ENCODE measurements at regions not wholly inside any gene's neighbourhood (a gene's known extent, or its start where the extent isn't known, plus 50 kb on each side); places are given as distances from the start of the nearest gene placed in this dataset.

DNA sequence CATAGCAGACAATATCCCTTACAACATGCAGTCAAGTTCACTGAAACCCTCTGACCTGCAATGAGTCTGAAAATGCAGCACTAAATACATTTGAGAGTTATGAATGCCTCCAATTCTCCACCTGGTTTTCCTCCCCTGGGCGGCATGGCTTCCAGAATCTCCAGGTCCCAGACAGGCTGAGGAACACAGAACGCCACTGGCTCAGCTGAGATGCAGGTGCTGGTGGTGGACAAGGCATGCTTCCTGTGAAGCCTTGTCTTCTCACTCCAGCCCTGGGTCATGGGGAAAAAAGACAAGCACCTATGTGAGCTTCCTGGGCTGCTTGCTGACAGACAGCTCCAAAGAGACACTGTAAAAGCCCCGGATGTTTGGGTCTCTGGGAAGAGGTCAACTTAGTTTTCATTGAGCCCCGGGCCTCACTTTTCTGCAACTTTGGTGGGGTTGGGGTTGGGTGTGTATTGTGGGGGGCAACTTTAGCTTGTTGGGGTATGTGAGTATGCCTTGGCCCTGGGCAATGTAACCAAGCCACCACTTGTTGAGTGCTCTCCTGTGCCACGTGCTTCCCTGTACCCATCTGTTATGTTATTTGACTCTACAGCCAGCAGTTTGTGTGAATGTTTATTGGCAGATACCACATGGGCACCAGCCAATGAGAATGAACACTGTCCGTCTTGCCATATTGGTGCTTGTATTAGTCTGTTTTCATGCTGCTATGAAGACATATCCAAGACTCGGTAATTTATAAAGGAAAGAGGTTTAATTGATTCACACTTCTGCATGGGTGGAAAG, 127.8 kb downstream of the EMX2 start:
- DNase-seq (ENCODE audit: low spot score) = no peak

DNA sequence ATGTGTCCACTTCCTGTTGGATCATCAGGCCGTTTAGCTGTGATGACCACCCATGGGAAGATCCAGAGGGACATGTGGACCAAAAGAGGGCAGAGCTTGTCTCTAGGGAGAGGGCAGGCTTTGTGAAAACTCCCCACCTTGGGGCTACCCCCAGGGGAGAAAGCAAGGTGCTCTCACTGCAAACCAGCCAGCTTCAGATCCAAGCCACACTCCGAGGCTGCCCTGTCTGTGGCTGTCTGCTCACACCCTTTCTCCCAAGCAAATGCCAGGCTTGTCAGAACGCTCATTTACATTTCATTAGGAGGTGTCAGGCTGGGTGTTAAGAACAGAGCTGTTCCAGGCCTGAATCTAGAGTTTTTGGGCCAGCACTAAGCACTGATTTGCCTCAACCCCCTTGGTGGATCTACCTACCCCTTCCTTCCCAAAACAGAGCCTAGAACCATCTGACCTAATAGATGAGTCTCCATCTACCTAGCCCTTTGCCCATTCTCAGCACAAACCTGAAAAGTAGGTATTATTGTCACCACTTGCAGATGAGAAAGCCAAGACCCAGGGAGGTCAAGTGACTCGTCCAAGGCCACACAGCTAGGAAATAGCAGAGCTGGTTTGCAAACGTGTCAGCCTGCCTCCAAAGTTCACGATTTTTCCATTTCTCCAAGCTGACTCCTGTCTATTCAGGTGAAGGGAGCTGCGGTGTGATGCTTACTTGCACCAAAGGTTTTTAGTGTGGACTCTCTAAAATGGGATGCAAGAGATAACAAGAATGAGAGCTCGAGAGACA, 130.9 kb downstream of the EMX2 start:
- no peak for DNase-seq (ENCODE audit: low spot score)

DNA sequence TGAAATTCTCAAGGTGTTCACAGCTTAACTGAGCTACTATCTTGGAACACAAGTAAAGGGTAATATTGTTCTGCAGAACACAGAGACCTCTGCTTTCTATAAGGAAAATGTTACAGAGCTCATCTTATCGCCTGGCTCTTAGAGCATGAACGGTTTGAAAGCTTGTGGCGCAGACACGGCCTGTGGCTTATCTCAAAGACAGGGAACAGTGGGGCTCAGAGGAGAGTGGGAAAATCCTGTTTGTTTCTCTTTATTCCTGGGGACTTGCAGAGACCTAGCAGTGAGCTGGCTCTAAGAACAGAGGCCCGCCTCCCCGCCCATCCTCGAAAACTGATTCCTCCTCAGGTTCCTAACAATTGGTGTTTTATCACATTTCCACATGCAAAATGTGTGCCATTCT, 131.7 kb downstream of the EMX2 start:
- DNase-seq (ENCODE audit: low spot score) = no peak

DNA sequence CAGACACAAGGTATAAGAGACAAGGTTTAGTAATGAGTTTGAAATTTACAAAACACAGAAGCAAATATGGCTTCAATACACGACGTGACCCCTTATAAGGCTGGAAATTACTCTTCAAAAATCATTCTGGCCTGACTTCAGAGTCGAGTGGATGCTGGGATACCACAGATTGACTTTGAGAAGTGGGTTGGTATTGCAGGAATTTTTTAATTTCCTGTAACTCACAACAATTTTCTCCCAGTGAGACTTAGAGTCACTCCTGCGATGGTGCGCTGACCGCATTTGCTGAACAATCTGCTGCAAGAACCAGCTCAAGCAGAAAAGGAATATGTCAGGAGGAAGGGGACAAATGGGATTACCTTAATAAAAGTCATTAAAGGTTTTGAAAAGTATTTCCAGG, 132.1 kb downstream of the EMX2 start:
- DNase-seq (ENCODE audit: low spot score) = no peak

DNA sequence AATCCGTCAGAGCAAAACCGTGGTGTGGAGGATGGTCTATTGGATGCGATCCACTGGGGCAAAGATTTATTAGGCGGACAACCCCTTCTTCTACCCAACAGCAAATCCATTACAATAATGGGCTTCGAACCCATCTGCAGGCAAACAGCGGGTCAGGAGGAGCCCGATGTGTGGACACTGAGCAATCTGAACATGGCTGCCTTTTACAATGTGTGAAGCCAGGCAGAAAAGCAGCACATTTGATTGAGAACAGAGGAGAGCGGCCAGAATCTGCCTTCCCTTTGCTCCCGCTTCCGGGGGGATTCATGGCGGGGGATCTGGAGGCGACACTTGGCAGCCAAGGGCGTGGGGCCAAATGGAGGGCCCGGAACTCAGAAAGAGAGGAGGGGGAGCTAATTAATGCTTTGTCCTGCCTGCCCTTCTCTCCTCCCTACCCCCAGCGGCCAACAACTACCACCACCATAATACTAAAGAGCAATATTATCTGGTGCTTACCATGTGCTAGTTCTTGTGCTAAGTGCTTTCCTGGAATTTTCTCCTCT, 133.0 kb downstream of the EMX2 start:
- no peak for DNase-seq (ENCODE audit: low spot score)

DNA sequence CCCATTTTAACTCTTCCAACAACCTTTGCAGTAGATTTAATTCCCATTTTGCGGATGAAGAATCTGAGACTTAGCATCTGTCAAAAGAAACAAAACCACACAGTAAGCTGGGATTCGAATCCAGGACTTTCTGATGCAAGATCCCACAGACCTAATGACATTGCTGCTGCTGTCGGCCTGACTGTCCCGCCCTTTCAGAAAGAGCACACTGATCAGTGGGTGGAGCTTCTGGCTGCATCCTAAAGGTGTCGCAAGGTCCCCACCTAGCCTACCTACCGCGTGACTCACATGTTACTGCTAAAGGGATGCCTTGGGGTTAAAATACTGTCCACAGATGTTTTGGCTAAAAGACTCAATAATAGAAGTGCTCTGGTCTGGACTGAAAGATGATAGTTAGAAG, 134.7 kb downstream of the EMX2 start:
- DNase-seq (ENCODE audit: low spot score) = no peak

DNA sequence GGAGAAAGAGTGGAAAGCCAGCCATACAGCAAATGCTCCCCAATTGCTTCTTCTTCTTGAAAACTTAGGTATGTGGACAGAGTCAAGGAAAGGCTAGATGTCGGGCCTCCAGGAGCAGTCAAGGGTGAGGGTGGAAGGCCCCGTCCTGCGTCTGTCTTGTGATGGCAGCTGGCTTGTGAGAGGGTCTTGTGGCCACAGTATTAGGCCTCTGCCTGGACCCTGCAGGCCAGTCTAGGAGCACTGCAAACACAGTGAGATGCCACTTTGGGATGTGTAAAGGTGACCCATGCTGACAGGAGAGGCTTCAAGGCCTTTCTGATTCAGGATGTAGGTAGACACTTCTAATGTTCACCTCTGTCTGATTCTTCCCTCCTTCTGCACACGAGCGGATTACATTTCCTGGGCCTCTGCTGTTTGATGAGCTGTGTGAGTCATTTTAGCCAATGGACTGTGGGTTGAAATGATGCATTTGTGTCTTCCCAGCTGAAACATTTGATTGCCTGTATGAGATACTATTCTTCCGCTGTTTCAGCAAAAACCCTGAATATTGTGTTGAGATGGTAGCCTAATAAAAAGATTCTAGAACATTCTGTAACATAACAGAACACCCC, 135.4 kb downstream of the EMX2 start:
- DNase-seq (ENCODE audit: low spot score) = no peak

DNA sequence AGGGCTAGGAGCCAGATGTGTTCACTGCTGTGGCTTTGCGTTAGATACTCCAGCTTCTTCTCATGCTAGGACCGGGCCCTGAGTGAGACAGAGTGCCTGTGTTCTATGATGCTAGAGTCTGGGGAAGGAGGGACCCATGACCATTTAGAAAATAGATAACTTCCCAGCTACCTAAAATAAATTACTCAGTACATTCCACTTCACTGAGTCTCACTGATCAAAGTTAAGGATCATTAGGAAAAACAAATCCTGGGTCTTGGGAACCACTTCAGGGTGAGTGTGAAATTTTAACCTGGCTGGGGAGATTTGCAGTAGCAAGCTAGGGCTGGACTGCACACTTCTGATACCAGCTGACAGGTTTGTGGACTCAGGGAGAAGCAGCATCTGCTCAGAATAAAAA, 138.1 kb downstream of the EMX2 start:
- no peak for DNase-seq (ENCODE audit: low spot score)

DNA sequence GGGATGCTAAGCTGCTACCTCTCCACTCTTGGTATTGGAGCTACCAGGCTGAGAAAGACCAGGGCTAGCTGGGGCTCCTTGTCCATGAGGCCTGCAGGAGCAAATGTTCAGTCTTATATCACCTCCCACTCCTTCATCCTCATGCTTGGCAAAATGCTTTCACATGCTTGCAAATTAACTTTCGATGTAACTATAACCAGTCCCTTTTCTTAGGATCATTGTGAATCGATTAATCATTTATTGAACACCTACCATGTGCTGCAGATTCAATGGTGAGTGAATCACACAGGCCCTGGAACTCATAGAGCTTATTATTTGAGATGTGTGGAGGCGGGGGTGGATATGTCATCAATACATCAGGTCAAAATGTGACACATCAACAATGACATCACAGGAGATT, 138.6 kb downstream of the EMX2 start:
- DNase-seq (ENCODE audit: low spot score) = no peak

DNA sequence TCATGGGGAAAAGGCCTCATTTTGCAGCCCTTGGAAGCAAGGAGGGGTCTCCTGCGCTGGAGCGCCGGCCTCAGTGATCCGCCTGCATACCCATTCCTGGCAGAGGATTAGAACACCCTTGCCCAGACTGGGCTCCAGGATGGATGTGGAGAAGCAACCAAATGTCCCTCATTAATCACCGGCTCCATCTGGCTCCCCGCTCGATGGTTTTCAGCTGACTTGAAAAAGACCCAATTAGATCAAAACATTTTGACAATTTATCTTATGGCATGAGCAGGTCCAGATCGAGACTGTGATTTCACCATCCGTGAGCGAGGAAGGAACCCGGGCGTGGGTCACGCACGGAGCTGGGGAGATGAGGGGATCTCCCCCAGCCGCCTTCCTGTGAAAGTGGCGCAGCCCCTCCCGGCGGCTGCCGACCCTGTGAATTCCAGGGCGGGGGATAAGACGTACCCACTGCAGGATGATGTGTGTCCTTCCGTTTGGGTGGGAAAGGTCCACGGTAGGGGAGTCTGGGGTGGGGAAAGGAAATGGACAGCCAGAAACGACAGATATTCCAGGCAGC, 141.6 kb downstream of the EMX2 start:
- DNase-seq (ENCODE audit: low spot score) = no peak

DNA sequence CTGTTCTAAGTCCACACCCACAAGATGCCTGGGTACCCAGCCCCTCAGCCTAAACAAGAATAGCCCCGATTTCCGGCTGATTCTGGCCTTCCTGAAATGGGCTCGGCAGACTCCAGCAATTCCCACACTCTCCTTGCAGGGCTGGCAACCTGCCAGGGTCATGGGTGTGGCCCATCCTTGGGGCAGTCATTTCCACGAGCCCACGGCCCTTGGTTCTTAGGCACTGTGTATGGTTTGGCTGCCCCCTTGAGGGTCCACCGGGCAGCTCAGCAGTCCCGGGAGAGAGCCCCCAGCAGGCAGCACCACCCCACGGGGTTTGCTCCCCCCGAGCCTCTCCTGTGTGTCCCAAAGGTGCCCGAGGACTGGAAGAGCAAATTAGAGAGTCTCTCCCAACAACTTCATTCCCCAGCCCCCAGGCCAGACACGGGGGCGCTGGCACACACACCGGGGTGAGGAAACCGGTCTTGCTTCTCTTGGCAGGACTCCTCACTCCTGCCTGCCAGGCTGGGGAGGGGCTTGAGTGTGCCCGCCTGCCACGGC, 142.2 kb downstream of the EMX2 start:
- peak; percentile 11 for DNase-seq (ENCODE audit: low spot score)

DNA sequence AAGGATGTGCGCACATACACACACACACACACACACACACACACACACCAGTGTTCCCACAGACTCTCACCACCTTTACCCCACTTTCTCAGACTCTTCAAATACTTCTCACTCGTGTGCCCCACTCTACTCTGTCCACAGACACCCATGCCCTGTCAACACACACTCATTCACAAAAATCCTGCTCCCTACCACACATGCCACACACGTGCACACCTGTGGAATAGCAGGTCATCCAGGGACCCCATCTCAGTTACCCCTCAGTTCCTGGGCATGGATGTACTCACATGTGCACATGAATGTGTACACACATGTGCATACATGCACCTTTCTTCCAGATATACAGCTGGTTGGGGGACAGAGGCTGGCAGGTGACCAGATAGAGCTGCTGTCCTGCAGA, 142.9 kb downstream of the EMX2 start:
- no peak for DNase-seq (ENCODE audit: low spot score)

DNA sequence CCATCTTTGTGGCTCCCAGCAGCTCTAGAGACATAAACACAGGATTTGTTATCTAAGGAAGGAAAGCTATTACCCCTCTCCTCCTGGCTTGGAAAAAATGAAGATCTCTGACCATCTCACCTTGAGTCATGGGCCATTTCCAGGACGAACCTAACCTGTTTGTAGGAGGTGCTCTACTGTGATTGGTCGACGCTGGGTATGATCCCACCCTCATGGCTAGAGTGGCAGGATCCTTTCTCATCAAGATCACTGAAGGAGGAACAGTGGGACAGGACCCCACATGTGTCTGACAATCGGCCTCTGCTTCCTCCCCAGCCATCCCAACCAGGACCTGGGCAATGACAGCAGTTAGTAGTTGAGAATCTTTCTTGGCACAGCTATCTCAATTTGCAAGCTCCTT, 144.1 kb downstream of the EMX2 start:
- DNase-seq (ENCODE audit: low spot score) = no peak

DNA sequence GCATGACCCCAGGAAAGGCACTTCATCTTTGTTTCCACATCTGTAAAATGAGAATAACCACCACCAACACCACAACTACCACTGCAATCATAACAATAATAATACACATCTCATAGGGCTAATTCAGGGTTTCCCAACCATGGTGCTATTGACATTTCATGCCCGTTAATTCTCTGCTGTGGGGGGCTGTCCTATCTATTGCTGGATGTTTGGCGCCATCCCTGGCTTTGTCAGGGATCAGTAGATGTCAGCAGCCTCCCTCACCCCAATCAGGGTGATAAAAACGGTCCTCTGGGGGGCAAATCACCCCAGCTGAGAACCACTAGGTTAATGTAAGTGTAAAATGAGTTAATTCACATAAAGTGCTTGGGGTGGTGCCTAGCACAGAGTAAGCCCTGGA, 145.8 kb downstream of the EMX2 start:
- no peak for DNase-seq (ENCODE audit: low spot score)

DNA sequence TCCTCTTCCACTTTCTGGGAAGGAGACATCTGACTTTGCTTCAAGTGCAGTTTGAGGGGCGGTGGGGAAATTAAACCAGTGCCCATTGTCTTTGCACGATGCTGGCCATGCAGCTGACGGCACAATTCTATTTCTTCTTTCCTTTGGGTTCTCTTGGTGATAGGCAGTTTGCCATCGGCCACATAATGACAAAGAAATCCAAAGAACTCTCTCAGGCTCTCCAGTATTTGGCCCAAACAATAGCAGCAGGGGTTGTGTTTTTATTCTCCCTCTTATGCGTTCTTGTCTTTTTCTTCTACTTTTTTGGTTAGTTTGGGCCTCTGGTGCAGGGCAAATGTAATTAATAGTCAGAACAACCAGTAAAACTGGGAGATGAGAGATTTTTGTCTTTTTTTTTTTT, 147.0 kb downstream of the EMX2 start:
- no peak for DNase-seq (ENCODE audit: low spot score)

DNA sequence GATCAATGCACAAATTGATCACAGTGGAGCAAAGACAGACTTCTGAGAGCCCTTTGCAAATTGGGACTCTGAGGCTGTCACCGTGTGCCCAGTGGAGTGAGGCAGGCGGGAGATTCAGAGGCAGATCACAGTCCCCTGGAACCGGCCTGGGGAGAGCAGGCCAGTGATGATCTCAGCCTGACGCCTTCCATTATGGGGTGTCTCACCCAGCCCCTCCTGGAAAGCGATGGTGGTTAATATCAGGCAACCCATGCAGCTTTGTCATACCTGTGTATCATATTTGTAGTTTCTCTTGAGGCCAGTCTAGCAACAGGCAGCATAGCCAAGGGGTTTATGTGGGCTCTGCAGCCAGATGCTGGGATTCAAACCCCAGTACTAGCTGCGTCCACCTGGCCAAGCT, 147.8 kb downstream of the EMX2 start:
- no peak for DNase-seq (ENCODE audit: low spot score)

DNA sequence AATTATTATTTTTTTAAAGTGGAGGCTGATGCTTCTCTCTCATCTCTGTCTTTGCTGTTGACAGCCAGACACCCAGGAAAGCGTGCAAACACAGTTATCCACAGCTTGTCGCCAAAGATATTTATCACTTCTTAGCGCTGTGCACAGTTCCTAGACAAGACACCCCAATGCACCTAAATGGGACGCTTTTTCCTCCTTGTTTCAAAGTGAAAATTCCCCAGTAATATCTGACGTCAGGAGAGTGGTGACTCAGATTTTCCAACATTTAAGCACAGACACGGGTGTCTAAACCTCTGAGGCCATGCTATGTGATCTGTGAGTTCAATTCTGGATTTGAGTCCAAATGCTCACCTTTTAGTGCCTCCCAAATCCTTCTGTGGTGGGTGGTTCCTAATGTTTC, 151.6 kb downstream of the EMX2 start:
- DNase-seq (ENCODE audit: low spot score) = no peak

DNA sequence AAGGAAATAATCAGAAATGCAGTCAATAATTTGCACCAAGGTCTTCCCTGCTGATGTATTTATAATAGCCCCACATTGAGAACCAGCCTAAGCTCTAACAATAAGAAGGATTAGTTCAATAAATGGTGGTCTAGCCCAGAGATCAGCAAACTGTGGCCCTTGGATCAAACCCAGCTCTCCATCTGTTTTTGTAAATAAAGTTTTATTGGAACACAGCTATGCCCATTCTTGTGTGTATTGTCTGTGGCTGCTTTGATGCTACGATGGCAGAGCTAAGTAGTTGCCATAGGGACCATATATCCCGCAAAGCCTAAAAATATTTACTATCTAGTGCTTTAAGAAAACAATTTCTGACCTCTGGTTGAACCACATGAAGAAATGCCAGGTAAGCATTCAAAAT, 154.9 kb downstream of the EMX2 start:
- DNase-seq (ENCODE audit: low spot score) = no peak

DNA sequence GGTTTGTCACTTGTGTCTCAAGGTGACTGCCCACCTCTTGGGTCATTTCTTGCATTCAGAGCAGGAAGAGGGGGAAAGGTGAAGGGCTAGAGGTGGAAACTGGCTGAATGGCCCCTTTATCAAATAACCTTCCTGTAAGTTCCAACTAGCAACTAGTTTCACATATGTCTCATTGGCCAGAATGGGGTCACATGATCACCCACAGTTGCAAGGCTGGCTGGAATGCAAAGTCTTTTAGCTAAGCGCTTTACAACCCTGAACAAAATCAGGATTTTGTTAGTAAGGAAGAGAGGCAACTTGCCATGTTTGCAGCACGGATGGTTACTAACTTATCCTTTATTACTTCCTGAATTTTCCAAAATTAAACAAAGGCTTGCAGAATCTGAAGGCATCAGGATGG, 156.3 kb downstream of the EMX2 start:
- no peak for DNase-seq (ENCODE audit: low spot score)

DNA sequence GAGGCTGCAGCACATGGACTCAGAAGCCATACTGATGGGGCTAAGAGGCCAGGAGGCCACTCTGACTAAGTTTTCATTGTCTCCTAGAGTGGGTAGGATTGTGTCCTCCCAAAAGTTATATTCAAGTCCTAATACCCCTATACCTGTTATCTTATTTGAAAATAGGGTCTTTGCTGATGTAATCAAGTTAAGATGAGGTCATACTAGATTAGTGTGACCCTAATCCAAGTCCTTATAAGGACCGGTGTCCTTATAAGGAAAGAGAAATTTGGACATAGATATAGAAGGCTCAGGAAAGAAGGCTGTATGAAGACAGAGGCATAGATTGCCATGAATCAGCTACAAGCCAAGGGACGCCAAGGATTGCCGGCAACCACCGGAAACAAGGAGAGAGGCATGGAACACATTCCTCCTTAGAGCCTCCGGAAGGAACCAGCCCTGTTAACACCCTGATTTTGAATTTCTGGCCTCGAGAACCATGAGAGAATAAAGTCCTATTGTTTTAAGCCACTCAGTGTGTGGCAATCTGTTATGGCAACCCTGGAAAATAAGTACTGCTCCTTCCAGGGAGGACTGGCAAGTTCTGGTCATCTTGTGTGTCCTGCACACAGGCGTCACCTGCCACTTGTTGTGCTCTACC, 157.0 kb downstream of the EMX2 start:
- DNase-seq (ENCODE audit: low spot score) = no peak

DNA sequence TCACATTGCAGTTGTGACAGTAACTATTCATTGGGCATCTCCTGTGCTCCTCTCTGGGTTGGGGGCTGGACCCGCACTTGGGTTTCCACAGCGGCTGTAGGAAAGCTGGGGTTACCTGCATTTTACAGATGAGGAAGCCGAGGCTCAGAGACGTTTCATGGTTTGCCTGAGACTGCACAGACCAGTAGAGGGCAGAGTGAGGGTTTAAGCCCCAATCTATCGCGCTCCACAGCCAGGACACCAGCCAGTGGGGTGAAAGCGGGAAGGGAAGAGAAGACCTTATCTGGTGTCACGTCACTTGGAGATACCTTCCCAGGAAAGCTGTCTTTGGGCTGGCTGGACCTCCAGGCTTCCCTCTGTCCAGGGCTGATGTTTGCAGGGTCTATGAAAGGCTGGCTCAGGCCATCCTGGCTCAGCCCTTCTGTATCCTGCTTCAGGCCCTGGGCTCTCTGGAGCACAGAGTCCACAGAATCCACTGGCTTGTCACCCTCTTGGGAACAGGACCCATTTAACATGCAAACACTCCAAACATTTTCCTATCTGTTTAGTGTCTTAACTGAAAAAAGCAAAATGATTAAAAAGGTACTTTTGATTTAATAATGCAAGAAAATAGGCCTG, 167.7 kb downstream of the EMX2 start:
- no peak for DNase-seq (ENCODE audit: low spot score)
